ENCODE measurements at regions not wholly inside any gene's neighbourhood (a gene's known extent, or its start where the extent isn't known, plus 50 kb on each side); places are given as distances from the start of the nearest gene placed in this dataset.

- no peaks in the 10 kb centered on the region for H3K36me3 ChIP-seq (ENCODE audit: control insufficient read depth in 1 of 2, insufficient read depth in 2 of 2, low read length in 2 of 2)
- H3K27me3 ChIP-seq (ENCODE audit: insufficient read depth, low read length) = no peaks in the 10 kb centered on the region
- TF ChIP-seq EZH2 (IDR thresholded peaks at IDR 0.05) = no peak
- no peak for TF ChIP-seq TCF7L2 (IDR thresholded peaks at IDR 0.05; ENCODE audit: borderline replicate concordance, extremely low read depth, insufficient read depth, insufficient read length)
- TF ChIP-seq POLR2AphosphoS5 (IDR thresholded peaks at IDR 0.05; ENCODE audit: low read depth, low read length) = no peak
- TF ChIP-seq SIN3A (IDR thresholded peaks at IDR 0.05; ENCODE audit: low read depth) = no peak
- no peak for TF ChIP-seq ZNF274 (IDR thresholded peaks at IDR 0.05; ENCODE audit: low read depth, low read length)
- TF ChIP-seq MAX (IDR thresholded peaks at IDR 0.05) = no peak
- TF ChIP-seq CBX3 (IDR thresholded peaks at IDR 0.05; ENCODE audit: low read depth) = no peak
- TF ChIP-seq YY1 (IDR thresholded peaks at IDR 0.05; ENCODE audit: extremely low read depth, insufficient replicate concordance, low read depth, low read length) = no peak
- no peak for TF ChIP-seq CEBPB (IDR thresholded peaks at IDR 0.05; ENCODE audit: low read depth)
- no peak for TF ChIP-seq SRF (IDR thresholded peaks at IDR 0.05; ENCODE audit: low read depth)
- no peak for TF ChIP-seq REST (IDR thresholded peaks at IDR 0.05; ENCODE audit: low read depth)
- no peak for TF ChIP-seq FOSL1 (IDR thresholded peaks at IDR 0.05; ENCODE audit: low read depth)
- TF ChIP-seq CTCF (IDR thresholded peaks at IDR 0.05 in 2 of 3, conservative IDR thresholded peaks at IDR 0.05 in 1 of 3; ENCODE audit: borderline replicate concordance in 1 of 3, insufficient read depth in 1 of 3, low read depth in 2 of 3, low read length in 2 of 3) = no peak
- no peak for TF ChIP-seq ATF3 (IDR thresholded peaks at IDR 0.05)
- TF ChIP-seq ZFX (IDR thresholded peaks at IDR 0.05) = no peak
- TF ChIP-seq EGR1 (IDR thresholded peaks at IDR 0.05; ENCODE audit: low read depth) = no peak
- ChIA-PET CTCF (no interaction called here), RAD21 (ENCODE audit: low non-redundant PET in 1 of 2, low total read pairs in 2 of 2, uncharacterized antibody in 2 of 2, unreplicated experiment in 2 of 2) (no interaction called here), POLR2A (no interaction called here)
- no peak overlapping the region for H3K4me2 ChIP-seq (ENCODE audit: low read length)
- no TSS peak for BruUV-seq (replicated peaks)
- H4K20me1 ChIP-seq (ENCODE audit: insufficient read depth) = no peaks in the 10 kb centered on the region
- H3K27ac ChIP-seq (ENCODE audit: low read depth, low read length) = no peak overlapping the region
- intact Hi-C loops (cut with micrococcal nuclease) = no loop called here
- no peak overlapping the region for H3K4me3 ChIP-seq (replicated peaks in 1 of 2; ENCODE audit: low read depth in 1 of 2, low read length in 2 of 2)
- H3K4me1 ChIP-seq (ENCODE audit: control insufficient read depth in 1 of 2, insufficient read depth in 2 of 2, low read length in 2 of 2) = no peaks in the 10 kb centered on the region
- H3K9me2 ChIP-seq (ENCODE audit: insufficient read depth) = no peaks in the 10 kb centered on the region
- H3K9me3 ChIP-seq (ENCODE audit: control insufficient read depth in 1 of 2, insufficient read depth in 1 of 2, low read depth in 1 of 2, low read length in 2 of 2) = no peaks in the 10 kb centered on the region
- no peaks in the 10 kb centered on the region for H3K79me2 ChIP-seq (ENCODE audit: insufficient read depth, low read length)
- ATAC-seq (no peak), DNase-seq (ENCODE audit: low read depth, low spot score) (no peak)
- no peak overlapping the region for H2AFZ ChIP-seq (ENCODE audit: low read depth, low read length, poor library complexity, severe bottlenecking)
- H3K9ac ChIP-seq (ENCODE audit: low read length) = no peak overlapping the region
Measured at GRCh38 chr5:130957151-130957550, 207.9 kb downstream of the HINT1 start.

All from HCT116 (cell line).